Neural cell (in vitro differentiated cells): ENCODE measurements at regions not wholly inside any gene's neighbourhood (a gene's known extent, or its start where the extent isn't known, plus 50 kb on each side); places are given as distances from the start of the nearest gene placed in this dataset.

Experiments
- H2AFZ ChIP-seq: fragments of 200-600, 300-800 bp; sonication (generic), shearing (Covaris generic); 2 replicates; pipeline ENCODE4 v1.6.0; 2014; ENCODE audit warnings: low read depth, mild to moderate bottlenecking, antibody characterized with exemption, low read length, moderate library complexity
- H3F3A ChIP-seq: fragments of 200-600 bp; shearing (Covaris generic); 2 replicates; pipeline ENCODE4 v1.6.1; 2016; ENCODE audit warnings: mild to moderate bottlenecking, moderate library complexity, mixed read lengths, antibody characterized with exemption, low read length; ENCODE audit not compliant: insufficient read depth, poor library complexity, severe bottlenecking
- H3K27ac ChIP-seq: fragments of 200-600, 300-800 bp; sonication (generic), shearing (Covaris generic); 2 replicates; pipeline ENCODE4 v1.5.1; 2014; ENCODE audit warnings: mild to moderate bottlenecking, low read length, moderate library complexity
- H3K27me3 ChIP-seq: fragments of 300-800, 200-600 bp; sonication (generic), shearing (Covaris generic); 2 replicates; pipeline ENCODE4 v1.6.0; 2014; ENCODE audit warnings: mild to moderate bottlenecking, low read depth, low read length, moderate library complexity; ENCODE audit not compliant: insufficient read depth
- H3K36me3 ChIP-seq: fragments of 300-800, 200-600 bp; sonication (generic), shearing (Covaris generic); 2 replicates; pipeline ENCODE4 v1.5.1; 2014; ENCODE audit warnings: mild to moderate bottlenecking, antibody characterized with exemption, low read length, moderate library complexity; ENCODE audit not compliant: insufficient read depth
- H3K4me2 ChIP-seq: fragments of 300-800, 200-600 bp; sonication (generic), shearing (Covaris generic); 2 replicates; pipeline ENCODE4 v1.6.0; 2014; ENCODE audit warnings: mild to moderate bottlenecking, low read length
- H3K4me3 ChIP-seq: fragments of 300-800, 200-600 bp; sonication (generic), shearing (Covaris generic); 2 replicates; pipeline ENCODE4 v1.5.1; 2014; ENCODE audit warnings: mild to moderate bottlenecking, low read length, moderate library complexity
- H3K79me2 ChIP-seq: fragments of 200-600 bp; shearing (Covaris generic); replicated peaks from 2 replicates; pipeline ENCODE4 v1.6.0; 2014; ENCODE audit warnings: mild to moderate bottlenecking, low read length, moderate library complexity; ENCODE audit not compliant: insufficient read depth
- H3K9ac ChIP-seq: fragments of 300-800, 200-600 bp; sonication (generic), shearing (Covaris generic); 2 replicates; pipeline ENCODE4 v1.6.1; 2016; ENCODE audit warnings: mild to moderate bottlenecking, low read length, mixed read lengths
- H3K9me2 ChIP-seq: fragments of 200-600 bp; shearing (Covaris generic); 2 replicates; pipeline ENCODE4 v1.6.1; 2016; ENCODE audit warnings: mild to moderate bottlenecking, low read length, mixed read lengths; ENCODE audit not compliant: insufficient read depth
- H3K9me3 ChIP-seq: fragments of 200-600, 300-800 bp; sonication (generic), shearing (Covaris generic); 2 replicates; pipeline ENCODE4 v1.6.1; 2016; ENCODE audit warnings: mild to moderate bottlenecking, mixed run types, low read length, moderate library complexity, mixed read lengths
- H4K20me1 ChIP-seq: fragments of 200-600 bp; shearing (Covaris generic); 2 replicates; pipeline ENCODE4 v1.6.1; 2016; ENCODE audit warnings: mild to moderate bottlenecking, mixed run types; ENCODE audit not compliant: insufficient read depth
- EP300 ChIP-seq: fragments of 450-650 bp; conservative IDR thresholded peaks from 2 replicates; pipeline ENCODE4 v1.6.1; 2014; ENCODE audit warnings: antibody characterized with exemption, mild to moderate bottlenecking, moderate library complexity; ENCODE audit not compliant: poor library complexity, severe bottlenecking
- EZH2 ChIP-seq: fragments of 200-600, 300-800 bp; shearing (Covaris generic), sonication (generic); IDR thresholded peaks from 2 replicates; pipeline ENCODE4 v1.6.1; 2014; ENCODE audit warnings: antibody characterized with exemption, low read length, borderline replicate concordance, mild to moderate bottlenecking; ENCODE audit not compliant: insufficient read depth, poor library complexity, severe bottlenecking
- MXI1 ChIP-seq: fragments of 450-650 bp; conservative IDR thresholded peaks from 2 replicates; pipeline ENCODE4 v1.6.1; 2014; ENCODE audit warnings: antibody characterized with exemption, mild to moderate bottlenecking; ENCODE audit not compliant: poor library complexity, severe bottlenecking
- POLR2AphosphoS5 ChIP-seq: IDR thresholded peaks from 2 replicates; pipeline ENCODE4 v1.6.1; 2012
- RAD21 ChIP-seq: fragments of 450-650 bp; conservative IDR thresholded peaks from 2 replicates; pipeline ENCODE4 v1.6.1; 2014; ENCODE audit warnings: antibody characterized with exemption, mild to moderate bottlenecking, moderate library complexity
- SMC3 ChIP-seq: fragments of 450-650 bp; conservative IDR thresholded peaks from 2 replicates; pipeline ENCODE4 v1.6.1; 2014; ENCODE audit warnings: antibody characterized with exemption, mild to moderate bottlenecking, moderate library complexity; ENCODE audit not compliant: poor library complexity
- TAF1 ChIP-seq: IDR thresholded peaks from 2 replicates; pipeline ENCODE4 v1.6.1; 2012; ENCODE audit warnings: low read depth
- TF ChIP-seq, protein P1 (sequence below): fragments of 450-650 bp; IDR thresholded peaks from 2 replicates; pipeline ENCODE4 v1.5.1; 2014; ENCODE audit warnings: antibody characterized with exemption, mild to moderate bottlenecking, moderate library complexity; ENCODE audit not compliant: poor library complexity, severe bottlenecking
- TF ChIP-seq, protein P2 (sequence below): IDR thresholded peaks from 2 replicates; pipeline ENCODE4 v1.6.1; 2012; ENCODE audit warnings: borderline replicate concordance

DNA sequence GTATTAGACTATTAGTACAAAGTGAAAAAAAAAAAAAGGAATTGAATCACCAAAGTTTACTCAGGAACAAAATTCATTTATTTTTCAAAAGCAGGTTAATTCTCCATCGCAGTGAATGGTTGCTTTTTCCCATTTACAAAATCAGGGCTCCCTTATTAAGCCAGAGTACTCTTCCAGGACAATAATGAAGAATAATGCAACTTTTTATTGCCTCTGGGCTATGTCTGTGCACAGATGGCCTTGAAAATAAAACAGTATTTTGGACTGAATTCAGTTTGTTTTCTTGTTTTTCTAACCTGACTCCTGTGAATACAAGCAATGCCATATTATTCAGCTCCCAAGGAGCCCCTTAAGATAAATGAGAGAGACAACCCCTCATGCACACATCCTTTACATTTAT, 246.8 kb downstream of the KCNS3 start:
- Histone ChIP-seq H3K4me3 (no peak overlapping the region), H3K27ac (no peak overlapping the region), H2AFZ (no peak overlapping the region), H4K20me1 (no peaks in the 10 kb centered on the region), H3F3A (no peaks in the 10 kb centered on the region), H3K9ac (no peak overlapping the region), H3K36me3 (no peaks in the 10 kb centered on the region), H3K9me2 (no peaks in the 10 kb centered on the region), H3K27me3 (no peaks in the 10 kb centered on the region), H3K4me2 (no peak overlapping the region), H3K9me3 (no peaks in the 10 kb centered on the region), H3K79me2 (no peaks in the 10 kb centered on the region)
- TF ChIP-seq EZH2, result no peak
- TF ChIP-seq POLR2AphosphoS5, result no peak
- no peak for TF ChIP-seq EP300
- no peak for TF ChIP-seq MXI1
- TF ChIP-seq RAD21, result no peak
- TF ChIP-seq SMC3, result no peak
- no peak for TF ChIP-seq TAF1
- TF ChIP-seq, protein P1, sequence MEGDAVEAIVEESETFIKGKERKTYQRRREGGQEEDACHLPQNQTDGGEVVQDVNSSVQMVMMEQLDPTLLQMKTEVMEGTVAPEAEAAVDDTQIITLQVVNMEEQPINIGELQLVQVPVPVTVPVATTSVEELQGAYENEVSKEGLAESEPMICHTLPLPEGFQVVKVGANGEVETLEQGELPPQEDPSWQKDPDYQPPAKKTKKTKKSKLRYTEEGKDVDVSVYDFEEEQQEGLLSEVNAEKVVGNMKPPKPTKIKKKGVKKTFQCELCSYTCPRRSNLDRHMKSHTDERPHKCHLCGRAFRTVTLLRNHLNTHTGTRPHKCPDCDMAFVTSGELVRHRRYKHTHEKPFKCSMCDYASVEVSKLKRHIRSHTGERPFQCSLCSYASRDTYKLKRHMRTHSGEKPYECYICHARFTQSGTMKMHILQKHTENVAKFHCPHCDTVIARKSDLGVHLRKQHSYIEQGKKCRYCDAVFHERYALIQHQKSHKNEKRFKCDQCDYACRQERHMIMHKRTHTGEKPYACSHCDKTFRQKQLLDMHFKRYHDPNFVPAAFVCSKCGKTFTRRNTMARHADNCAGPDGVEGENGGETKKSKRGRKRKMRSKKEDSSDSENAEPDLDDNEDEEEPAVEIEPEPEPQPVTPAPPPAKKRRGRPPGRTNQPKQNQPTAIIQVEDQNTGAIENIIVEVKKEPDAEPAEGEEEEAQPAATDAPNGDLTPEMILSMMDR, result no peak
- TF ChIP-seq, protein P2, sequence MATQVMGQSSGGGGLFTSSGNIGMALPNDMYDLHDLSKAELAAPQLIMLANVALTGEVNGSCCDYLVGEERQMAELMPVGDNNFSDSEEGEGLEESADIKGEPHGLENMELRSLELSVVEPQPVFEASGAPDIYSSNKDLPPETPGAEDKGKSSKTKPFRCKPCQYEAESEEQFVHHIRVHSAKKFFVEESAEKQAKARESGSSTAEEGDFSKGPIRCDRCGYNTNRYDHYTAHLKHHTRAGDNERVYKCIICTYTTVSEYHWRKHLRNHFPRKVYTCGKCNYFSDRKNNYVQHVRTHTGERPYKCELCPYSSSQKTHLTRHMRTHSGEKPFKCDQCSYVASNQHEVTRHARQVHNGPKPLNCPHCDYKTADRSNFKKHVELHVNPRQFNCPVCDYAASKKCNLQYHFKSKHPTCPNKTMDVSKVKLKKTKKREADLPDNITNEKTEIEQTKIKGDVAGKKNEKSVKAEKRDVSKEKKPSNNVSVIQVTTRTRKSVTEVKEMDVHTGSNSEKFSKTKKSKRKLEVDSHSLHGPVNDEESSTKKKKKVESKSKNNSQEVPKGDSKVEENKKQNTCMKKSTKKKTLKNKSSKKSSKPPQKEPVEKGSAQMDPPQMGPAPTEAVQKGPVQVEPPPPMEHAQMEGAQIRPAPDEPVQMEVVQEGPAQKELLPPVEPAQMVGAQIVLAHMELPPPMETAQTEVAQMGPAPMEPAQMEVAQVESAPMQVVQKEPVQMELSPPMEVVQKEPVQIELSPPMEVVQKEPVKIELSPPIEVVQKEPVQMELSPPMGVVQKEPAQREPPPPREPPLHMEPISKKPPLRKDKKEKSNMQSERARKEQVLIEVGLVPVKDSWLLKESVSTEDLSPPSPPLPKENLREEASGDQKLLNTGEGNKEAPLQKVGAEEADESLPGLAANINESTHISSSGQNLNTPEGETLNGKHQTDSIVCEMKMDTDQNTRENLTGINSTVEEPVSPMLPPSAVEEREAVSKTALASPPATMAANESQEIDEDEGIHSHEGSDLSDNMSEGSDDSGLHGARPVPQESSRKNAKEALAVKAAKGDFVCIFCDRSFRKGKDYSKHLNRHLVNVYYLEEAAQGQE, result no peak

DNA sequence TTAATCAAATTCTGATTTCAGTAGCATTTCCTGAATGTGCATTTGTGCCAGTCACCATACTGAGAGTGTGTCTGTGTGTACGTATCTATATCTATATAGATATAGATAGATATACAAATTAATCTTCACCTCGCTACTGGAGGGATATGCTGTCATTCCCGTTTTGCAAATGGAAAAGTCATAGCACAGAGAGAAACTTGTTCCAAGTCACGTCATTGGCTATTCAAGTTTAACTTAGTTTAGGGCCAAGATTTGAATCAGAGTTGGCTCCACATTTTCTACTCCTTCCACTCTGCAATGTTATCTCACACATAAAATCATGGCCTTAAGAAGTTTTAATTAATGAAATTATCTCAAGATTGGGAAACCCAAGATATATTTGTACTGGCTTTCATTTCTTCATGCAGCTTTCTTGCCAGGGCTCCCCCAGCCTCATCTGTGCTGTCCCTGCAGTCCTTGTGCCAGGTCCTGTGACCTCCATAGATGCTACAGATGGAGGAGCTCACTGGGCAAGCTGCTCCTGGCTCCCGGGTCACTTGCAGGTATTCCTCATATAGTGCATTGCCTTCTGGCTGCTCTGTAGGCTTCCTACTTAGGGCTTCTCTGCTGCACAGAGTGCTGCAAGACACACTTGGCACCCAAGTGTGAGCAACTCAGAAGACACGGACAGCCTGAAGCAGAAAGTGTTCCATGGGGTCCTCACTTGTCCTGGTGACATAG, 245.8 kb downstream of the KCNS3 start:
- no peak for TF ChIP-seq TAF1
- TF ChIP-seq, protein P1, result no peak
- Histone ChIP-seq H3K79me2 (no peaks in the 10 kb centered on the region), H2AFZ (no peak overlapping the region), H3K36me3 (no peaks in the 10 kb centered on the region), H3K9me3 (no peaks in the 10 kb centered on the region), H3K9ac (no peak overlapping the region), H3F3A (no peaks in the 10 kb centered on the region), H3K27me3 (no peaks in the 10 kb centered on the region), H3K4me3 (no peak overlapping the region), H4K20me1 (no peaks in the 10 kb centered on the region), H3K27ac (no peak overlapping the region), H3K4me2 (no peak overlapping the region), H3K9me2 (no peaks in the 10 kb centered on the region)
